AG08395 (cell line): ENCODE measurements at regions not wholly inside any gene's neighbourhood (a gene's known extent, or its start where the extent isn't known, plus 50 kb on each side); places are given as distances from the start of the nearest gene placed in this dataset.
A peak's percentile ranks its signal among the peaks of the same experiment; 100 is the strongest.

Experiments
- DNase-seq: peaks from one replicate; pipeline ENCODE4 v3.0.0; 2012; ENCODE audit warnings: mixed read lengths, low spot score

- no peak for DNase-seq
Observed at GRCh38 chr16:47778106-47778801, 317.1 kb downstream of the PHKB start.

GRCh38 chr16:47777220-47777619 is 316.1 kb downstream of the PHKB start:
- DNase-seq: peak; percentile 12

GRCh38 chr16:47774661-47775060 is 313.5 kb downstream of the PHKB start:
- no peak for DNase-seq

- no peak for DNase-seq
Observed at GRCh38 chr16:47753659-47754058, 292.5 kb downstream of the PHKB start.
